GM19239 (cell line): ENCODE measurements at regions not wholly inside any gene's neighbourhood (a gene's known extent, or its start where the extent isn't known, plus 50 kb on each side); places are given as distances from the start of the nearest gene placed in this dataset.

ENCODE experiments used
- DNase-seq: peaks from one replicate; pipeline ENCODE4 v3.0.0; 2011; ENCODE audit warnings: low spot score; ENCODE audit not compliant: insufficient read length
- FAIRE-seq: peaks from 2 replicates; lab custom pipeline; 2011; peaks lifted over from hg19 to GRCh38; lab: Jason Lieb, UNC

GRCh38 chr9:13480693-13481092 lies 201.2 kb upstream of the MPDZ start:
- DNase-seq (no peak), FAIRE-seq (no peak)

GRCh38 chr9:13479096-13479495 lies 199.6 kb upstream of the MPDZ start:
- no peak for FAIRE-seq
- DNase-seq = no peak

- no peak for FAIRE-seq
- no peak for DNase-seq
Observed at GRCh38 chr9:13478639-13479038, 199.1 kb upstream of the MPDZ start.

GRCh38 chr9:13478160-13478559 lies 198.7 kb upstream of the MPDZ start:
- DNase-seq (no peak), FAIRE-seq (no peak)

- no peak for FAIRE-seq
- no peak for DNase-seq
Observed at GRCh38 chr9:13470836-13471235, 191.3 kb upstream of the MPDZ start.

- no peak for DNase-seq
- FAIRE-seq = no peak
Observed at GRCh38 chr9:13467157-13467556, 187.7 kb upstream of the MPDZ start.

GRCh38 chr9:13461414-13461991 lies 182.0 kb upstream of the MPDZ start:
- FAIRE-seq = no peak
- no peak for DNase-seq

- DNase-seq = no peak
Observed at GRCh38 chr9:13459071-13459470, 179.6 kb upstream of the MPDZ start.

GRCh38 chr9:13457795-13458194 lies 178.3 kb upstream of the MPDZ start:
- no peak for DNase-seq
- no peak for FAIRE-seq

More at GRCh38 chr9:13459071-13459470, 179.6 kb upstream of the MPDZ start:
- no peak for FAIRE-seq

- DNase-seq (no peak), FAIRE-seq (no peak)
Observed at GRCh38 chr9:13450723-13451122, 171.2 kb upstream of the MPDZ start.

GRCh38 chr9:13448482-13448881 lies 169.0 kb upstream of the MPDZ start:
- FAIRE-seq (no peak), DNase-seq (no peak)

- no peak for FAIRE-seq
- DNase-seq = no peak
Observed at GRCh38 chr9:13447843-13448422, 168.4 kb upstream of the MPDZ start.

GRCh38 chr9:13446938-13447842 lies 167.7 kb upstream of the MPDZ start:
- no peak for DNase-seq
- no peak for FAIRE-seq

- FAIRE-seq (no peak), DNase-seq (no peak)
Observed at GRCh38 chr9:13446286-13446937, 166.9 kb upstream of the MPDZ start.

GRCh38 chr9:13445103-13445500 lies 165.6 kb upstream of the MPDZ start:
- FAIRE-seq (no peak), DNase-seq (no peak)

- DNase-seq (no peak), FAIRE-seq (no peak)
Observed at GRCh38 chr9:13444245-13445102, 165.0 kb upstream of the MPDZ start.

GRCh38 chr9:13443346-13444244 lies 164.1 kb upstream of the MPDZ start:
- no peak for DNase-seq
- FAIRE-seq = no peak

GRCh38 chr9:13439685-13440476 lies 160.4 kb upstream of the MPDZ start:
- DNase-seq (no peak), FAIRE-seq (no peak)
